ENCODE measurements at regions not wholly inside any gene's neighbourhood (a gene's known extent, or its start where the extent isn't known, plus 50 kb on each side); places are given as distances from the start of the nearest gene placed in this dataset.

DNA sequence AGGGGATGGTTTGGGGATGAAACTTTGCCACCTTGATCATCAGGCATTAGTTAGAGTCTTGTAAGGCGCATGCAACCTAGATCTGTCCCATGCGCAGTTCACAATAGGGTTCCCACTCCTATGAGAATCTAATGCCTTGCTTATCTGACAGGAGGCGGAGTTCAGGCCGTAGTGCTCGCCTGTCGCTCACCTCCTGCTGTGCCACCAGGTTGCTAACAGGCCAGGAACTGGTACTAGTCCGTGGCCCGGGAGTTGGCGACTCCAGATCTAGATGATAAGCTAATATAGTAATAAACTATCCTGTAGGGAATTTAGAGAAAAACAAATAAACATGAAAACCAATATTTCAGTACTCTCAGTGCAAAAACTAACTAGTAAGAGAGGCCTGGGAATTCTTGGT, 155.4 kb upstream of the ANO5 start:
- DNase-seq (ENCODE audit: low read depth in 2 of 2), result no peak
- no peak for TF ChIP-seq CTCF (IDR thresholded peaks at IDR 0.05; ENCODE audit: low read depth, low read length)
- H3K4me3 ChIP-seq (replicated peaks in 1 of 2; ENCODE audit: low read depth in 2 of 2, low read length in 2 of 2), result no peak overlapping the region

- DNase-seq (ENCODE audit: low read depth in 2 of 2), result no peak
- no peak overlapping the region for H3K4me3 ChIP-seq (replicated peaks in 1 of 2; ENCODE audit: low read depth in 2 of 2, low read length in 2 of 2)
- no peak for TF ChIP-seq CTCF (IDR thresholded peaks at IDR 0.05; ENCODE audit: low read depth, low read length)
These were observed 151.8 kb upstream of the ANO5 start for GRCh38 chr11:22041039-22041438.

DNA sequence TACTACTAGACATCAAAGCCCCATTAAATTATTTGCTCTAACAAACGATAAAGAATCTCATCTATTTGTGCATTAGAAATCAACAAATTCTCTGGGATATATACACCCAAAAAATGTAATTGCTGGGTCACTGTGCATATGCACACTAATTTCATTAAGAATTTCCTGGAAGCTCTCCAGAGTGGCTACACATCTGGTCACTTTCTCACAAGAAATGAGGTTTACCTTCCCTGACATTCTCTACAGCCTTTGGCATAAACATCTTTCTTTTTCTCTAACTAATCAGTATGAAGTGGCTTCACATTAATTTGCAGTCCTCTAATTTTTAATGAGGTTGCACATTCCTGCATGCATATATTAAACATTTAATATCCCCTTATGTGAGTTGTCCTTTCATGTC, 150.8 kb upstream of the ANO5 start:
- no peak for TF ChIP-seq CTCF (IDR thresholded peaks at IDR 0.05; ENCODE audit: low read depth, low read length)

GRCh38 chr11:22044126-22044525, 148.8 kb upstream of the ANO5 start:
- no peak for TF ChIP-seq CTCF (IDR thresholded peaks at IDR 0.05; ENCODE audit: low read depth, low read length)
- no peak overlapping the region for H3K4me3 ChIP-seq (replicated peaks in 1 of 2; ENCODE audit: low read depth in 2 of 2, low read length in 2 of 2)
- DNase-seq (ENCODE audit: low read depth in 2 of 2), result no peak

More for the DNA sequence above, 150.8 kb upstream of the ANO5 start:
- no peak overlapping the region for H3K4me3 ChIP-seq (replicated peaks in 1 of 2; ENCODE audit: low read depth in 2 of 2, low read length in 2 of 2)
- DNase-seq (ENCODE audit: low read depth in 2 of 2), result no peak

GRCh38 chr11:22049276-22049675, 143.6 kb upstream of the ANO5 start:
- no peak for TF ChIP-seq CTCF (IDR thresholded peaks at IDR 0.05; ENCODE audit: low read depth, low read length)
- no peak overlapping the region for H3K4me3 ChIP-seq (replicated peaks in 1 of 2; ENCODE audit: low read depth in 2 of 2, low read length in 2 of 2)
- DNase-seq (ENCODE audit: low read depth in 2 of 2), result peak in 1 of 2 donors; percentile 0

DNA sequence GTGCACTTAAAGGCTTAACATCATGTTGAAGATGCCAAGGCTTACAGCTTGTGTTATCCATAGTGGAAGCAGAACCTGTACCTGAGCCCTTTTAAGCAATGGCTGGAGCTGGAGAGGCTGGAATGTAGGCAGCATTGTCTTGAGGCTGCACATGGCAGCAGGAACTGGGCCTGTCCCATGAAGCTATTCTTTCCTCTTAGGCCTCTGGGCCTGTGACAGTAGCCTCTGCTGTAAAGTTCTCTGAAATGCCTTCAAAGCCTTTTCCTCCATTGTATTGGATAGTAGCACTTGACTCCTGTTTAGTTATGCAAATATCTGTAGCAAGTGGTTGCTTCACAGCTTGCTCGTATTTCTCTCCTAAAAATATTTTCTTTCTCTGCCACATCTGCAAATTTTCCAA, 127.4 kb upstream of the ANO5 start:
- DNase-seq (ENCODE audit: low read depth in 2 of 2), result no peak
- TF ChIP-seq CTCF (IDR thresholded peaks at IDR 0.05; ENCODE audit: low read depth, low read length), result no peak
- H3K4me3 ChIP-seq (replicated peaks in 1 of 2; ENCODE audit: low read depth in 2 of 2, low read length in 2 of 2), result no peak overlapping the region

DNA sequence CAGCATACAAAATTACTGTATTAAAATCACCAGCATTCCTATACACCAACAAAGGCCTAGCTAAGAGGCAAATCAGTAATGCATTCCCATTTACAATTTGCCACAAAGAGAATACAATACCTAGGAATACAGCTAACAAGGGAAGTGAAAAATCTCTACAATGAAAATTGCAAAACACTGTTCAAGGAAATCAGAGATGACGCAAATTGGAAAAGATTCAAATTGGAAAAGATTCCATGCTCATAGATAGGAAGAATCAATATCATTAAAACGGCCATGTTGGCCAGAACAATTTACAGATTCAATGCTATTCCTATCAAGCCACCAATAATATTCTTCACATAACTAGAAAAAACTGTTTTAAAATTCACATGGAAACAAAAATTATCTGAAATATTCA, 123.0 kb upstream of the ANO5 start:
- no peak for DNase-seq (ENCODE audit: low read depth in 2 of 2)
- no peak for TF ChIP-seq CTCF (IDR thresholded peaks at IDR 0.05; ENCODE audit: low read depth, low read length)
- H3K4me3 ChIP-seq (replicated peaks in 1 of 2; ENCODE audit: low read depth in 2 of 2, low read length in 2 of 2), result no peak overlapping the region
